HUES64 (cell line): ENCODE measurements at regions not wholly inside any gene's neighbourhood (a gene's known extent, or its start where the extent isn't known, plus 50 kb on each side); places are given as distances from the start of the nearest gene placed in this dataset.

ENCODE experiments used
- H3K27ac ChIP-seq: 2 replicates; pipeline ENCODE4 v1.7.0; 2013; ENCODE audit warnings: low read depth, low read length, inconsistent platforms
- H3K27me3 ChIP-seq: 2 replicates; pipeline ENCODE4 v1.6.1; 2013; ENCODE audit warnings: mild to moderate bottlenecking, low read length; ENCODE audit not compliant: insufficient read depth
- H3K36me3 ChIP-seq: 2 replicates; pipeline ENCODE4 v1.6.1; 2013; ENCODE audit warnings: mild to moderate bottlenecking, low read length; ENCODE audit not compliant: insufficient read depth
- H3K4me1 ChIP-seq: 2 replicates; pipeline ENCODE4 v1.6.1; 2013; ENCODE audit warnings: mild to moderate bottlenecking, low read length, moderate library complexity; ENCODE audit not compliant: insufficient read depth
- H3K4me3 ChIP-seq: 2 replicates; pipeline ENCODE4 v1.5.1; 2013; ENCODE audit warnings: mild to moderate bottlenecking, low read length, moderate library complexity
- H3K9ac ChIP-seq: 2 replicates; pipeline ENCODE4 v1.6.1; 2013; ENCODE audit warnings: mild to moderate bottlenecking, low read depth, low read length
- H3K9me3 ChIP-seq: 2 replicates; pipeline ENCODE4 v1.6.1; 2013; ENCODE audit warnings: low read depth, low read length; ENCODE audit not compliant: insufficient read depth
- WGBS: fragments of 150-250, 120-280 bp; methylation state at CpG from one replicate; pipeline ENCODE4 v1.1.7; 2013; ENCODE audit warnings: missing lambda C conversion rate; 5-methylcytosine and 5-hydroxymethylcytosine counted together

DNA sequence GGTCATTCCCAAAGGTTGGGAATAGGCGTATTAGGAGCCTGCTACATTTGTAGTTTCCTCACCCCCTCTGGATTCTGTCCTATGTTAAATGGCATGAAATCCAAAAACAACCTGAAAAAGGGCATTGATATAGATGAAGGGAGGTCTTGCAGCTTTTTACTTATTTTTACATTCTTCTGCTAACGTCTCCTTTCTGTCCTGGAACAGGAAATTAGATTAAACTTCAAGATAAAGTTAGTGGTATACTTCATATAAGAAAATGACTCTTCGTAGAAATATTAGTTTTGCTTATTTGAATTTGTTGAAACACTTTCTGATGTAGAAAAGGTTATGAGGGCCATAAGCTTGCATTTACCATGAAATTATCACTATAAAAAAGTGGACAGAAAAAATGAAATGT lies 694.5 kb downstream of the ADCYAP1 start:
- no peak overlapping the region for H3K4me3 ChIP-seq
- no peak overlapping the region for H3K9ac ChIP-seq
- no peaks in the 10 kb centered on the region for H3K36me3 ChIP-seq
- H3K27ac ChIP-seq = no peak overlapping the region
- WGBS = 94% methylated on average over 2 of the region's 3 CpGs
- H3K4me1 ChIP-seq = no peaks in the 10 kb centered on the region
- H3K27me3 ChIP-seq = no peaks in the 10 kb centered on the region
- no peaks in the 10 kb centered on the region for H3K9me3 ChIP-seq

DNA sequence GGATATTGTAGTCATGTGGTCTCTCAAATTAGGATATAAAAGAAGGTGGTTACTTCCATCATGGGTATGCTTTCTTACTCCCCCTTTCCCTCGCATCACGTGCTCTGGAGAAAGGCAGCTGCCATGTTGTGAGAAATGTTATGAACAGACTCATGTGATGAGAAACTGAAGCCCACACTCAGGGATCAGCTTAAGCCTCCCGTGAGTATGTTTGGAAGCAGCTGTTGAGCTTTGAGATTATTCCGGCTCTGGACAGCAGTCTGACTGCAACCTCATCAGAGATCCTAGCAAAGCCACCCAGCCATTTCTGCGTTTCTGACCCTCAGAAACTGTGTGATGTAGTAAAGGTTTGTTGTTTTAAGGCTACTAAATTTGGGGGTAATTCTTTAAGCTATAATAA lies 700.1 kb downstream of the ADCYAP1 start:
- WGBS = 91% methylated on average over 4 of the region's 5 CpGs
- Histone ChIP-seq H3K9ac (no peak overlapping the region), H3K4me3 (no peak overlapping the region), H3K27ac (no peak overlapping the region), H3K27me3 (no peaks in the 10 kb centered on the region), H3K36me3 (no peaks in the 10 kb centered on the region), H3K4me1 (no peaks in the 10 kb centered on the region), H3K9me3 (no peaks in the 10 kb centered on the region)

DNA sequence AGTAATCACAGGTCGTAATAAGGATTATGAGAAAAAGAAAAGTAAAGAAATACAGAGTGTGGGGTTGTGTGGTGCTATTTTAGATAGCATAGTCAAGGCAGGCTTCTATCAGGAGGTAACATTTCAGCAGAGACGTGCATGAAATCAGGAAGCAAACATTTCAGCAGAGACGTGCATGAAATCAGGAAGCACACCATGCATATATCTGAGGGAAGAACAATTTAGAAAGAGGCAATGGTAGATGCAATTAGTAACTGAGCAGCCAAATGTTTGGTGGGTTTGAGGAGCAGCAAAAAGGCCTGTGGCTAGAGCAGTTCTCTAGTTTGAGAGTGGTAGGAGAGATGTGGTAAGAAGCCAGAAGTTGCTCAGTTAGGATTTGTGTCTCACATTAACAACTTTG lies 713.7 kb downstream of the ADCYAP1 start:
- no peak overlapping the region for H3K4me3 ChIP-seq
- 76% methylated on average over 3 of the region's 3 CpGs for WGBS
- no peaks in the 10 kb centered on the region for H3K9me3 ChIP-seq
- H3K36me3 ChIP-seq = no peaks in the 10 kb centered on the region
- H3K27me3 ChIP-seq = no peaks in the 10 kb centered on the region
- H3K27ac ChIP-seq = no peak overlapping the region
- no peaks in the 10 kb centered on the region for H3K4me1 ChIP-seq
- no peak overlapping the region for H3K9ac ChIP-seq

DNA sequence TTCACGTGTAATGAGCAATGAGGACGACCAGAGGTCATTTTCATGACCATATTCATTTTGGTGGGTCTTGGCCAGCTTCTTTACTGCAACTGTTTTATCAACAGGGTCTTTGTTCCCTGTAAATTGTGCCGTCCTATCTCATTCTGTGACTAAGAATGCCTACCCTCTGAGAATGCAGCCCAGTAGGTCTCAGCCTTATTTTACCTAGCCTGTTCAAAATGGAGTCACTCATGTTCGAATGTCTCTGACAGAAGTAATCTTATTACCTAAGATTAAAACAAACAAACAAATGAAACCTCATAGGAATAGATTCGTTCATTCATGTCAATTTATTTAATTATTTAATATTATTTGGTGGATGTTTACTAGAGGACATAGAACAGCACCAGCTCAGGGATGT lies 714.8 kb downstream of the ADCYAP1 start:
- WGBS = 82% methylated on average over 4 of the region's 5 CpGs
- no peaks in the 10 kb centered on the region for H3K27me3 ChIP-seq
- H3K4me1 ChIP-seq = no peaks in the 10 kb centered on the region

GRCh38 chr18:1624612-1625011 lies 719.9 kb downstream of the ADCYAP1 start:
- H3K9me3 ChIP-seq = no peaks in the 10 kb centered on the region; the same call in 1 of the 2 replicates
- no peak overlapping the region for H3K27ac ChIP-seq
- H3K4me1 ChIP-seq = no peaks in the 10 kb centered on the region
- no peak overlapping the region for H3K4me3 ChIP-seq
- no CpG with 5 or more reads among the region's 2 CpGs for WGBS
- H3K9ac ChIP-seq = no peak overlapping the region
- no peaks in the 10 kb centered on the region for H3K36me3 ChIP-seq
- H3K27me3 ChIP-seq = no peaks in the 10 kb centered on the region

More for the DNA sequence above, 714.8 kb downstream of the ADCYAP1 start:
- Histone ChIP-seq H3K4me3 (no peak overlapping the region), H3K9ac (no peak overlapping the region), H3K27ac (no peak overlapping the region), H3K9me3 (no peaks in the 10 kb centered on the region), H3K36me3 (no peaks in the 10 kb centered on the region)

- Histone ChIP-seq H3K27ac (no peak overlapping the region), H3K9ac (no peak overlapping the region), H3K27me3 (no peaks in the 10 kb centered on the region), H3K4me1 (no peaks in the 10 kb centered on the region), H3K9me3 (peaks cover 7% of the 10 kb centered on the region; the same call in 1 of the 2 replicates), H3K36me3 (no peaks in the 10 kb centered on the region), H3K4me3 (no peak overlapping the region)
- 67% methylated on average over 1 of the region's 1 CpG for whole genome bisulfite sequencing
These were observed 722.8 kb downstream of the ADCYAP1 start for GRCh38 chr18:1627494-1627893.

GRCh38 chr18:1648712-1649111 lies 744.0 kb downstream of the ADCYAP1 start:
- no peak overlapping the region for H3K4me3 ChIP-seq
- WGBS = 40% methylated on average over 2 of the region's 2 CpGs
- H3K4me1 ChIP-seq = no peaks in the 10 kb centered on the region
- H3K9me3 ChIP-seq = 0 out of 2 replicates have a peak, but pooled peaks cover 2% of the 10 kb centered on the region
- H3K36me3 ChIP-seq = no peaks in the 10 kb centered on the region
- H3K27ac ChIP-seq = no peak overlapping the region
- H3K27me3 ChIP-seq = no peaks in the 10 kb centered on the region
- no peak overlapping the region for H3K9ac ChIP-seq

DNA sequence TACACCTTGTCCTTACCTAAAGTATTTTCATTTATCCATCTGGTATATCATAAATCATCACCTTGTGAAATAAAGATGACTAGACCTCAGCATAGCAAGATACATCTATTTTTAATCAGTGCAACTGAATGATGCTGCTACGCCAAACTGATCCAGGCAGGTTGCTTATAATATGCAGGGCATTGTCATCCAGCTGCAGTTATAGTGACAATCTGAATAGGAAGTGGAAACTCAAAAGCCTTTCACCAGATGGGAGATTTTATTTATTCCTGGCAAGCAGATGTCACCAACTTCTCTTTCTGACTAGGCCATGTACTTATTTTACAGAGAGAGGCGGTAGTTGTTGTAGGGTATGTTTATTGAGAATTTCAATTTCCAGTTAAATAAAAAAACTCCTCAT lies 747.3 kb downstream of the ADCYAP1 start:
- Histone ChIP-seq H3K9ac (no peak overlapping the region), H3K4me1 (no peaks in the 10 kb centered on the region), H3K27me3 (no peaks in the 10 kb centered on the region)

DNA sequence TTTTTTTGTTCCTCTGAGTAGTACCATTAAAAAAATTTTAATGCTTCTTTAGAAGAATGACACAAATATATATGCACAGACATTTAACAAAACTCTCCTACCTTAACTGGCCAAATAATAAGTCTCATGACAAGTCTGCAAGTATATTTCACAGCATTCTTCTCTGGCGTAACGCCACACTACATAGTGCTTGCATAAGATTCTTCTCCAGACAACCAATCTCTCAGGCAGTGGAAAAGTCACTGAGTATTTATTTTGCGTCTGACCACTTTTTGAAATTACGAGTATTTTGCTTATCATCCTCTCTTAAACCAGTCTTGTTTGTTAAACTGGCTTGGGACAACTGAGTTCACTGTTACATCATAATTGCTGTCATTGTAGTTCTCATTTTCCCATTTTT lies 749.2 kb downstream of the ADCYAP1 start:
- WGBS = 98% methylated on average over 4 of the region's 4 CpGs
- no peaks in the 10 kb centered on the region for H3K36me3 ChIP-seq
- 0 out of 2 replicates have a peak, but pooled peaks cover 2% of the 10 kb centered on the region for H3K9me3 ChIP-seq
- H3K4me3 ChIP-seq = no peak overlapping the region
- H3K9ac ChIP-seq = no peak overlapping the region
- no peaks in the 10 kb centered on the region for H3K4me1 ChIP-seq
- H3K27me3 ChIP-seq = no peaks in the 10 kb centered on the region
- H3K27ac ChIP-seq = no peak overlapping the region

More for the DNA sequence above, 747.3 kb downstream of the ADCYAP1 start:
- H3K9me3 ChIP-seq = 0 out of 2 replicates have a peak, but pooled peaks cover 2% of the 10 kb centered on the region
- H3K27ac ChIP-seq = no peak overlapping the region
- H3K36me3 ChIP-seq = no peaks in the 10 kb centered on the region
- H3K4me3 ChIP-seq = no peak overlapping the region
- 96% methylated on average over 1 of the region's 2 CpGs for WGBS

GRCh38 chr18:1657876-1658275 lies 753.2 kb downstream of the ADCYAP1 start:
- no peak overlapping the region for H3K27ac ChIP-seq
- H3K36me3 ChIP-seq = no peaks in the 10 kb centered on the region
- no peaks in the 10 kb centered on the region for H3K9me3 ChIP-seq
- no peaks in the 10 kb centered on the region for H3K27me3 ChIP-seq
- H3K4me3 ChIP-seq = no peak overlapping the region
- 94% methylated on average over 1 of the region's 1 CpG for WGBS
- H3K9ac ChIP-seq = no peak overlapping the region
- no peaks in the 10 kb centered on the region for H3K4me1 ChIP-seq

DNA sequence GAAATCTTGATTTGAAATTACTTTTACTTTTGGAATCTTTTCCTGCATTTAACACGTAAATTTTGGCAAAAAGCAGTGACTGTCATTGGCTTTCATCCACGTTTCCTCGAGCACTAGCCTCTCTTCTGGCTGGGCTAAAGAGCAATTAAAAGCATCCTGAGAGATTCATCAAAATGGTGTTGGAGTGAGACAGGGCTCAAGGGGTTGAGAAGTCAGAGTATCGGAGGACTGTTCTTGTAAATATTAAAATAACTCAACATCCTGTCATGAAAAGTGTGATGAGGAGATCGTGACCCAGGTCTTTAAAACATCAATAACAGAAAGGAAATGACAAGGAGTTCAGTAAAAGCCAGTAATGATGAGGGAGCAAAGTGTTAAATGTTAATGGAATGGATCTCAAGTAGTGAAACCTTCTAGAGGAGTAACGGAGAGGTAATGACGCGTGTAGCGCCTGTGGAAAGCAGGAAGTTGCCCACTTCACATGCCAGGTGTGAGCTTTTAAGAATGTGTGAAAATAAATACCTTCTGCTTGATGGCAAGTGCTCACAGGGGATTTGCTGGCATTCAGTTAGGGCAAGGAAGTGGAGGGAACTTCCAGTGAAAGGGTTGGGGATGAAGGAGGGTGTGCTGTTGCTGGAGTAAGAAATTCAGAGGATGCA lies 754.4 kb downstream of the ADCYAP1 start:
- H3K4me1 ChIP-seq = no peaks in the 10 kb centered on the region
- no peak overlapping the region for H3K9ac ChIP-seq
- no peak overlapping the region for H3K4me3 ChIP-seq
- H3K9me3 ChIP-seq = no peaks in the 10 kb centered on the region
- H3K36me3 ChIP-seq = no peaks in the 10 kb centered on the region
- WGBS = 93% methylated on average over 8 of the region's 9 CpGs
- no peaks in the 10 kb centered on the region for H3K27me3 ChIP-seq
- H3K27ac ChIP-seq = no peak overlapping the region
